H1 (cell line): ENCODE measurements at regions not wholly inside any gene's neighbourhood (a gene's known extent, or its start where the extent isn't known, plus 50 kb on each side); places are given as distances from the start of the nearest gene placed in this dataset.
A peak's percentile ranks its signal among the peaks of the same experiment; 100 is the strongest.

Source experiments
- CTCF ChIA-PET: fragments of 300-600 bp; sonication (Branson Sonifier 250); formaldehyde crosslinking; loops from one replicate; lab custom pipeline; 2021; ENCODE audit not compliant: partially characterized antibody; lab: Charles Lee
- POLR2A ChIA-PET: fragments of 300-600 bp; sonication (Branson Sonifier 250); formaldehyde crosslinking; loops from one replicate; lab custom pipeline; 2021; ENCODE audit warnings: inconsistent platforms; ENCODE audit not compliant: partially characterized antibody; lab: Charles Lee
- DNase-seq, 2 experiments: peaks; one replicate each; pipeline versions ENCODE4 v3.0.0 to v3.0.0-alpha.2; 2010 to 2022; ENCODE audit warnings: low spot score in 2 of 2, low read depth in 1 of 2, mixed read lengths in 1 of 2
- FAIRE-seq: peaks from 2 replicates; lab custom pipeline; 2011; peaks lifted over from hg19 to GRCh38; lab: Jason Lieb, UNC
- H2AFZ ChIP-seq: 2 replicates; pipeline ENCODE4 v1.8.1; 2012; ENCODE audit warnings: low read length, inconsistent platforms
- H2AK5ac ChIP-seq: 2 replicates; pipeline ENCODE4 v1.6.1; 2013; ENCODE audit warnings: low read depth, low read length
- H2BK120ac ChIP-seq: replicated peaks from 2 replicates; pipeline ENCODE3; 2013; ENCODE audit warnings: low read depth, low read length, inconsistent platforms
- H2BK12ac ChIP-seq: 2 replicates; pipeline ENCODE4 v1.6.1; 2013; ENCODE audit warnings: low read depth, low read length
- H2BK15ac ChIP-seq: 2 replicates; pipeline ENCODE4 v1.6.1; 2013; ENCODE audit warnings: low read length
- H2BK20ac ChIP-seq: 2 replicates; pipeline ENCODE4 v1.6.1; 2013; ENCODE audit warnings: low read length
- H2BK5ac ChIP-seq: 2 replicates; pipeline ENCODE4 v1.6.1; 2013; ENCODE audit warnings: low read depth, low read length
- H3K14ac ChIP-seq: 2 replicates; pipeline ENCODE4 v1.6.1; 2013; ENCODE audit warnings: inconsistent platforms; ENCODE audit not compliant: insufficient read length
- H3K18ac ChIP-seq: 2 replicates; pipeline ENCODE4 v1.6.1; 2013; ENCODE audit warnings: low read length; ENCODE audit errors: extremely low read depth
- H3K23ac ChIP-seq: 2 replicates; pipeline ENCODE4 v1.6.1; 2013; ENCODE audit warnings: inconsistent platforms; ENCODE audit not compliant: insufficient read length
- H3K23me2 ChIP-seq: 2 replicates; pipeline ENCODE4 v1.6.1; 2013; ENCODE audit warnings: low read depth, low read length
- H3K27ac ChIP-seq: 2 replicates; pipeline ENCODE4 v1.6.1; 2011; ENCODE audit warnings: low read depth, low read length, inconsistent platforms
- H3K27me3 ChIP-seq, 4 experiments: replicated peaks in 1 of 4; 1 replicate in 1 of 4; 2 replicates in 3 of 4; pipeline versions ENCODE4 v1.6.1 to v1.8.1; 2011 to 2013; ENCODE audit warnings: low read length in 3 of 4, mild to moderate bottlenecking in 3 of 4, inconsistent platforms in 2 of 4, mixed read lengths in 2 of 4, moderate library complexity in 1 of 4; ENCODE audit not compliant: control insufficient read depth in 3 of 4, insufficient read depth in 3 of 4; ENCODE audit errors: extremely low read depth in 1 of 4
- H3K36me3 ChIP-seq, 4 experiments: 2 replicates each; pipeline versions ENCODE4 v1.6.1 to v1.8.1; 2011 to 2013; ENCODE audit warnings: mild to moderate bottlenecking in 4 of 4, low read length in 3 of 4, moderate library complexity in 2 of 4, control low read depth in 1 of 4, inconsistent platforms in 1 of 4; ENCODE audit not compliant: insufficient read depth in 4 of 4, control insufficient read depth in 2 of 4
- H3K4ac ChIP-seq: replicated peaks from 2 replicates; pipeline ENCODE3; 2013; ENCODE audit warnings: low read length, low read depth, mixed read lengths, inconsistent platforms; ENCODE audit not compliant: insufficient read length
- H3K4me1 ChIP-seq, 4 experiments: replicated peaks in 1 of 4; 1 replicate in 1 of 4; 2 replicates in 3 of 4; pipeline versions ENCODE4 v1.6.1 to v1.8.1; 2011 to 2013; ENCODE audit warnings: low read length in 3 of 4, inconsistent platforms in 2 of 4, mixed read lengths in 1 of 4; ENCODE audit not compliant: insufficient read depth in 4 of 4, control insufficient read depth in 3 of 4
- H3K4me2 ChIP-seq, 2 experiments: 2 replicates each; pipeline versions ENCODE4 v1.6.1 to v1.8.1; 2011 to 2013; ENCODE audit warnings: low read depth in 2 of 2, low read length in 2 of 2, control low read depth in 1 of 2, inconsistent platforms in 1 of 2, mild to moderate bottlenecking in 1 of 2; ENCODE audit not compliant: insufficient read depth in 1 of 2
- H3K4me3 ChIP-seq, 4 experiments: fragments of 200-600, 300-600 bp in 1 of 4; sonication (generic), shearing (Covaris generic), sonication (Bioruptor Twin) in 1 of 4; 2 replicates each; pipeline versions ENCODE4 v1.5.1 to v1.8.1; 2011 to 2016; ENCODE audit warnings: low read length in 4 of 4, low read depth in 3 of 4, control low read depth in 2 of 4, inconsistent platforms in 2 of 4, mild to moderate bottlenecking in 2 of 4, mixed read lengths in 1 of 4, moderate library complexity in 1 of 4; ENCODE audit not compliant: insufficient read depth in 2 of 4; ENCODE audit errors: extremely low read depth in 1 of 4
- H3K56ac ChIP-seq: replicated peaks from 2 replicates; pipeline ENCODE3; 2013; ENCODE audit warnings: low read depth, mild to moderate bottlenecking, mixed read lengths, low read length, inconsistent platforms; ENCODE audit not compliant: insufficient read length
- H3K79me1 ChIP-seq: 2 replicates; pipeline ENCODE4 v1.6.1; 2013; ENCODE audit warnings: low read depth, low read length, control low read depth
- H3K79me2 ChIP-seq, 2 experiments: 2 replicates each; pipeline versions ENCODE4 v1.6.1 to v1.8.1; 2012 to 2013; ENCODE audit warnings: low read length in 2 of 2, mild to moderate bottlenecking in 2 of 2, inconsistent platforms in 1 of 2; ENCODE audit not compliant: insufficient read depth in 2 of 2, control insufficient read depth in 1 of 2
- H3K9ac ChIP-seq, 4 experiments: replicated peaks in 1 of 4; 1 replicate in 1 of 4; 2 replicates in 3 of 4; pipeline versions ENCODE4 v1.6.1 to v1.8.1; 2011 to 2013; ENCODE audit warnings: low read depth in 3 of 4, low read length in 3 of 4, control low read depth in 2 of 4, mild to moderate bottlenecking in 2 of 4, moderate library complexity in 2 of 4, inconsistent platforms in 1 of 4; ENCODE audit errors: extremely low read depth in 1 of 4
- H3K9me3 ChIP-seq, 2 experiments: 2 replicates each; pipeline versions ENCODE4 v1.6.1 to v1.8.1; 2012 to 2013; ENCODE audit warnings: mild to moderate bottlenecking in 2 of 2, moderate library complexity in 2 of 2, control low read depth in 1 of 2, inconsistent platforms in 1 of 2, low read depth in 1 of 2, low read length in 1 of 2, mixed read lengths in 1 of 2; ENCODE audit not compliant: insufficient read depth in 2 of 2
- H4K20me1 ChIP-seq, 2 experiments: replicated peaks in 1 of 2; 2 replicates each; pipeline versions ENCODE3 to v1.8.1; 2011 to 2013; ENCODE audit warnings: inconsistent platforms in 2 of 2, low read length in 2 of 2, mild to moderate bottlenecking in 1 of 2; ENCODE audit not compliant: insufficient read depth in 2 of 2, control insufficient read depth in 1 of 2
- H4K5ac ChIP-seq: 2 replicates; pipeline ENCODE4 v1.6.1; 2013; ENCODE audit warnings: low read length, low read depth, mixed read lengths, inconsistent platforms; ENCODE audit not compliant: insufficient read length
- H4K8ac ChIP-seq: 2 replicates; pipeline ENCODE4 v1.8.0; 2013; ENCODE audit warnings: mild to moderate bottlenecking, moderate library complexity, low read length, inconsistent platforms; ENCODE audit not compliant: insufficient read depth; ENCODE audit errors: extremely low read depth
- H4K91ac ChIP-seq: replicated peaks from 2 replicates; pipeline ENCODE3; 2013; ENCODE audit warnings: low read length, mixed read lengths, inconsistent platforms; ENCODE audit not compliant: insufficient read length
- BACH1 ChIP-seq: IDR thresholded peaks from 2 replicates; pipeline ENCODE4 v1.6.1; 2012; ENCODE audit warnings: low read length, improper control_type of control experiment
- CBX5 ChIP-seq: fragments of 300-800, 300-1000 bp; sonication (generic); IDR thresholded peaks from 2 replicates; pipeline ENCODE4 v1.7.1; 2016; ENCODE audit warnings: antibody characterized with exemption, low read length, low read depth
- CTCF ChIP-seq, 3 experiments: IDR thresholded peaks; 1 replicate in 2 of 3; 2 replicates in 1 of 3; pipeline versions ENCODE4 v1.5.1 to v1.6.1; 2011; ENCODE audit warnings: low read length in 3 of 3, mild to moderate bottlenecking in 3 of 3, inconsistent platforms in 2 of 3, low read depth in 1 of 3, moderate library complexity in 1 of 3; ENCODE audit not compliant: insufficient read depth in 1 of 3; ENCODE audit errors: control extremely low read depth in 1 of 3
- EZH2 ChIP-seq: fragments of 200-600 bp; sonication (generic); IDR thresholded peaks from 2 replicates; pipeline ENCODE4 v1.7.1; 2012; ENCODE audit warnings: low read depth, mild to moderate bottlenecking, moderate library complexity, low read length, inconsistent platforms; ENCODE audit not compliant: severe bottlenecking
- RAD21 ChIP-seq, 2 experiments: IDR thresholded peaks in 1 of 2; conservative IDR thresholded peaks in 1 of 2; 2 replicates each; pipeline ENCODE4 v1.6.1; 2011; ENCODE audit warnings: low read depth in 2 of 2, low read length in 2 of 2, improper control_type of control experiment in 1 of 2, inconsistent platforms in 1 of 2, mild to moderate bottlenecking in 1 of 2, moderate library complexity in 1 of 2
- TBP ChIP-seq: IDR thresholded peaks from 2 replicates; pipeline ENCODE4 v1.6.1; 2011; ENCODE audit warnings: low read depth, low read length, improper control_type of control experiment
- WGBS, 2 experiments: shearing (Covaris generic) in 1 of 2; methylation state at CpG; one replicate each; pipeline versions ENCODE4 v1.1.6 to v1.1.7; 2013 to 2015; ENCODE audit warnings: low lambda C conversion rate in 2 of 2, mixed read lengths in 2 of 2, inconsistent platforms in 1 of 2, low coverage in 1 of 2, missing lambda C conversion rate in 1 of 2; ENCODE audit not compliant: insufficient replicate concordance in 2 of 2, insufficient coverage in 1 of 2, insufficient read length in 1 of 2; ENCODE audit errors: extremely low coverage in 1 of 2, missing lambda C conversion rate in 1 of 2; 5-methylcytosine and 5-hydroxymethylcytosine counted together

- Histone ChIP-seq H3K4me3 (no peak overlapping the region), H3K4ac (no peak overlapping the region), H3K23me2 (peaks cover 2% of the 10 kb centered on the region; the same call in 1 of the 2 replicates), H4K5ac (no peak overlapping the region), H3K79me2 (no peaks in the 10 kb centered on the region), H2BK12ac (no peak overlapping the region), H4K20me1 (no peaks in the 10 kb centered on the region), H3K14ac (no peak overlapping the region), H2BK5ac (no peak overlapping the region), H3K4me2 (no peak overlapping the region), H2AFZ (no peak overlapping the region), H3K79me1 (no peaks in the 10 kb centered on the region), H3K27me3 (no peaks in the 10 kb centered on the region), H4K8ac (no peak overlapping the region), H2AK5ac (no peak overlapping the region), H3K9me3 (no peaks in the 10 kb centered on the region), H3K18ac (no peak overlapping the region), H3K56ac (no peak overlapping the region), H4K91ac (no peak overlapping the region), H3K9ac (no peak overlapping the region), H2BK15ac (no peak overlapping the region), H2BK20ac (no peak overlapping the region), H3K27ac (no peak overlapping the region), H3K23ac (no peak overlapping the region), H2BK120ac (no peak overlapping the region), H3K36me3 (no peaks in the 10 kb centered on the region), H3K4me1 (no peaks in the 10 kb centered on the region)
- FAIRE-seq (no peak), DNase-seq (no peak)
- WGBS, 2 experiments: 87% methylated on average over 2 of the region's 2 CpGs; no CpG with 5 or more reads in 1 of the 2 experiments
- ChIA-PET CTCF (interaction anchor here (0.5 to 3.8 kb wide), 10 partner anchors 9 to 453 kb away, joined by 3 to 22 read pairs (median 4); no protein-coding TSS in a partner anchor), POLR2A (no interaction called here)
- TF ChIP-seq TBP (no peak), BACH1 (peak; percentile 53; the same call in 1 of the 2 replicates), RAD21 (IDR thresholded peaks at IDR 0.05 in 1 of 2, conservative IDR thresholded peaks at IDR 0.05 in 1 of 2; ENCODE audit: low read depth in 2 of 2, low read length in 2 of 2) (peak in 1 of 2 experiments; percentile 10; a peak in 1 of 4 replicates), EZH2 (no peak), CBX5 (no peak), CTCF (IDR thresholded peaks at IDR 0.05; ENCODE audit: control extremely low read depth in 1 of 3, insufficient read depth in 1 of 3, low read depth in 1 of 3, low read length in 3 of 3) (peak in 1 of 3 experiments; percentile 10; a peak in 1 of 4 replicates)
Measured at GRCh38 chr12:46944088-46944487, 118.3 kb upstream of the SLC38A4 start.
